ENCODE measurements at regions not wholly inside any gene's neighbourhood (a gene's known extent, or its start where the extent isn't known, plus 50 kb on each side); places are given as distances from the start of the nearest gene placed in this dataset.

GRCh38 chr7:19851504-19851903 is 78.1 kb upstream of the TMEM196 start:
- Histone ChIP-seq H3K4me1 (ENCODE audit: insufficient read depth, low read length) (no peaks in the 10 kb centered on the region), H3K27me3 (ENCODE audit: insufficient read depth, low read length) (no peaks in the 10 kb centered on the region), H3K9me3 (ENCODE audit: control insufficient read depth in 1 of 2, low read length in 2 of 2) (no peaks in the 10 kb centered on the region), H3K4me3 (ENCODE audit: low read length in 2 of 2) (no peak overlapping the region), H3K27ac (ENCODE audit: low read depth, low read length) (no peak overlapping the region), H3K36me3 (ENCODE audit: insufficient read depth, low read length) (no peaks in the 10 kb centered on the region)
- Mint-ChIP-seq H3K9me3 (peaks cover 0 to 7% (median under 1%) of the 10 kb centered on the region in 8 donors), H3K4me3 (no peak overlapping the region), H3K4me1 (no peaks in the 10 kb centered on the region), H3K27me3 (no peaks in the 10 kb centered on the region), H3K36me3 (no peaks in the 10 kb centered on the region), H3K27ac (no peak overlapping the region)
- intact Hi-C loops (cut with micrococcal nuclease): no loop called here
- ChIA-PET CTCF (ENCODE audit: partially characterized antibody) (no interaction called here), POLR2A (ENCODE audit: partially characterized antibody) (no interaction called here)
- DNase-seq: no peak

DNA sequence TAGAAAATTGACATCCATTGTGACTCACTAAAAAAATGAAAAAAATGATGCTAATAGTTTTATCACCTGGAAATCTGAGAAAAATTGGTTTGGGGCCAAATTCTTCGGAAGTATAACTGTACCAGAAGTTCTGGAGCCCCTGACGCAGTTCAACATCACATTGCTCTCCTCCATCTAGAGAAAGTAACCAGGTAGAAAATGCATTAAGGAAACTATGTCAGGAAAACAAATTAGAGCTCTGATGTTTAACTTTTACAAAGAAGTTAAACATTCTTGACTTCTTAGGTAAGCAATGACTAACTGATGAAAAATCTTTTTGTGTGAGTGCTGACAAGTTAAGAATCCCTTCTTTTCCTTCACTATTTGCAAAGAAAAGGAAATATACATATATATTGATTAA is 61.1 kb upstream of the TMEM196 start:
- ChIA-PET POLR2A (ENCODE audit: partially characterized antibody) (no interaction called here), CTCF (ENCODE audit: partially characterized antibody) (no interaction called here)
- no peak overlapping the region for H3K4me3 ChIP-seq (ENCODE audit: low read length in 2 of 2)
- no peaks in the 10 kb centered on the region for H3K36me3 Mint-ChIP-seq
- peaks cover 0 to 6% (median 3%) of the 10 kb centered on the region in 8 donors for H3K9me3 Mint-ChIP-seq
- no peaks in the 10 kb centered on the region for H3K27me3 ChIP-seq (ENCODE audit: insufficient read depth, low read length)
- intact Hi-C loops (cut with micrococcal nuclease): no loop called here
- H3K36me3 ChIP-seq (ENCODE audit: insufficient read depth, low read length): no peaks in the 10 kb centered on the region
- H3K27ac Mint-ChIP-seq: no peak overlapping the region
- no peak overlapping the region for H3K4me3 Mint-ChIP-seq
- no peak overlapping the region for H3K27ac ChIP-seq (ENCODE audit: low read depth, low read length)
- no peaks in the 10 kb centered on the region for H3K9me3 ChIP-seq (ENCODE audit: control insufficient read depth in 1 of 2, low read length in 2 of 2)
- H3K4me1 Mint-ChIP-seq: no peaks in the 10 kb centered on the region
- DNase-seq: no peak
- H3K27me3 Mint-ChIP-seq: no peaks in the 10 kb centered on the region
- H3K4me1 ChIP-seq (ENCODE audit: insufficient read depth, low read length): no peaks in the 10 kb centered on the region

DNA sequence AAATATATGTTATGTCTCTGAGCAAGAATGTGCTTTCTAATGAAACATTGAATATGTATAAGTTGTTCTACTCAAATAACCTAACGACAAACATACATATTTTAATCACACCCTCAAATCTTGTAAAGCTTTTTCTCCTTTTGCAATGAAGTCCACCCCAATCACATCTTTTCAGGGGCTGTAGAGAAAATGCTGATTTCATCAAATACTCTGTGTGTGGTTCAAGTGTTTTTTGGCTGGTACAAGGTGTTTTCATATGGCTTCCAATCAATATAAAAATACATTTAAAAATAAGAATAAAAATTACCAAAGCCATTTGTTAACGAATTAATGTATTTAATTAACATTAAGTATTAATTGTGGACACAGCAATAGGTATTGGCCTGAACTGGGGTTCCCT is 57.2 kb upstream of the TMEM196 start:
- intact Hi-C loops (cut with micrococcal nuclease): no loop called here
- Histone ChIP-seq H3K9me3 (ENCODE audit: control insufficient read depth in 1 of 2, low read length in 2 of 2) (no peaks in the 10 kb centered on the region), H3K4me3 (ENCODE audit: low read length in 2 of 2) (no peak overlapping the region), H3K36me3 (ENCODE audit: insufficient read depth, low read length) (no peaks in the 10 kb centered on the region), H3K27me3 (ENCODE audit: insufficient read depth, low read length) (no peaks in the 10 kb centered on the region), H3K4me1 (ENCODE audit: insufficient read depth, low read length) (no peaks in the 10 kb centered on the region), H3K27ac (ENCODE audit: low read depth, low read length) (no peak overlapping the region)
- ChIA-PET POLR2A (ENCODE audit: partially characterized antibody) (no interaction called here), CTCF (ENCODE audit: partially characterized antibody) (no interaction called here)
- Mint-ChIP-seq H3K9me3 (peaks cover 0 to 2% (median 0%) of the 10 kb centered on the region in 8 donors), H3K27me3 (no peaks in the 10 kb centered on the region), H3K27ac (no peak overlapping the region), H3K4me3 (no peak overlapping the region), H3K36me3 (no peaks in the 10 kb centered on the region), H3K4me1 (no peaks in the 10 kb centered on the region)
- no peak for DNase-seq

Data from CD4-positive, alpha-beta memory T cell (primary cell).